SJCRH30 (cell line): ENCODE measurements at regions not wholly inside any gene's neighbourhood (a gene's known extent, or its start where the extent isn't known, plus 50 kb on each side); places are given as distances from the start of the nearest gene placed in this dataset.

ENCODE experiments used
- DNase-seq, 2 experiments: peaks; one replicate each; pipeline ENCODE4 v3.0.0-alpha.2; 2015 to 2020
- H3K27ac ChIP-seq: fragments of 250-450 bp; sonication (Bioruptor Pico); 2 replicates; pipeline ENCODE4 v1.5.1; 2020; ENCODE audit warnings: mild to moderate bottlenecking, moderate library complexity
- H3K27me3 ChIP-seq: fragments of 250-450 bp; sonication (Bioruptor Pico); 2 replicates; pipeline ENCODE4 v1.5.1; 2020; ENCODE audit warnings: mild to moderate bottlenecking, moderate library complexity
- H3K36me3 ChIP-seq: fragments of 250-450 bp; sonication (Bioruptor Pico); 2 replicates; pipeline ENCODE4 v1.5.1; 2020; ENCODE audit warnings: mild to moderate bottlenecking, moderate library complexity
- H3K4me1 ChIP-seq: fragments of 250-450 bp; sonication (Bioruptor Pico); 2 replicates; pipeline ENCODE4 v1.5.1; 2020; ENCODE audit warnings: mild to moderate bottlenecking, moderate library complexity
- H3K4me3 ChIP-seq: fragments of 250-450 bp; sonication (Bioruptor Pico); 2 replicates; pipeline ENCODE4 v1.5.1; 2020; ENCODE audit warnings: mild to moderate bottlenecking, moderate library complexity
- H3K9me3 ChIP-seq: fragments of 250-450 bp; sonication (Bioruptor Pico); replicated peaks from 2 replicates; pipeline ENCODE4 v1.5.1; 2020; ENCODE audit warnings: mild to moderate bottlenecking, moderate library complexity

DNA sequence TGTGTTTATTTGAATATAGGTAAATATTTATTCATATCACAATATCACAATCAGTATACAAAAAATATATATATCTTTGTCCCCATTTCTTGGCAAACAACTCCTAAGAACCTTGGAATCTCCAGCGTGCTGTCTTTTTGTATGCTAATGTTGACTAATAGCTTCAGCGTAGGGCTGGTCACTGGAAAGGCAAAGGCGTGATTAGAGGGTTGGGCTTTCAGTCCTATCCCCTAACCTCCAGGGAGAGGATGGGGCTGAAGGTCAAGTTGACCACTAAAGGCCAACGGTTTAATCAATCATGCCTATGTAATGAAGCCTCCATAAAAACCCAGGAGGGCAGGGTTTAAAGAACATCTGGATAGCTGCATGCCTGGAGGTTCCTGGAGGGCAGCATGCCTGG, 79.6 kb upstream of the BNC2 start:
- Histone ChIP-seq H3K27me3 (no peaks in the 10 kb centered on the region), H3K4me1 (no peaks in the 10 kb centered on the region), H3K9me3 (no peaks in the 10 kb centered on the region), H3K36me3 (no peaks in the 10 kb centered on the region), H3K27ac (no peak overlapping the region), H3K4me3 (no peak overlapping the region)
- no peak for DNase-seq

DNA sequence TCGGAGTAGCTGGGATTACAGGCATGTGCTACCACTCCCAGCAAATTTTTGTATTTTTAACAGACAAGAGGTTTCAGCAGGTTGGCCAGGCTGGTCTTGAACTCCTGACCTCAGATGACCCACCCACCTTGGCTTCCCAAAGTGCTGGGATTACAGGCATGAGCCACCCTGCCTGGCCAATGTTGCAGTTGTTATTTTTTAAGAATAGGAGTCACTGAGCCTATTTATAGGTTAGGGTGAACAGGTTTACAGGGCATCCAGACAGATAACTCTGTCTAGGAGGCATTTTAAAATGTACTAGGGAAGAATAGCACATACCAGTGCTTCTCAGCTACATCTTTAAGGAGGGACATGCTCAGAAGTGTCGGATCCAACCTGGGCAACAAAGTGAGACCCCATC, 60.1 kb upstream of the BNC2 start:
- H3K36me3 ChIP-seq: no peaks in the 10 kb centered on the region
- no peak overlapping the region for H3K4me3 ChIP-seq

DNA sequence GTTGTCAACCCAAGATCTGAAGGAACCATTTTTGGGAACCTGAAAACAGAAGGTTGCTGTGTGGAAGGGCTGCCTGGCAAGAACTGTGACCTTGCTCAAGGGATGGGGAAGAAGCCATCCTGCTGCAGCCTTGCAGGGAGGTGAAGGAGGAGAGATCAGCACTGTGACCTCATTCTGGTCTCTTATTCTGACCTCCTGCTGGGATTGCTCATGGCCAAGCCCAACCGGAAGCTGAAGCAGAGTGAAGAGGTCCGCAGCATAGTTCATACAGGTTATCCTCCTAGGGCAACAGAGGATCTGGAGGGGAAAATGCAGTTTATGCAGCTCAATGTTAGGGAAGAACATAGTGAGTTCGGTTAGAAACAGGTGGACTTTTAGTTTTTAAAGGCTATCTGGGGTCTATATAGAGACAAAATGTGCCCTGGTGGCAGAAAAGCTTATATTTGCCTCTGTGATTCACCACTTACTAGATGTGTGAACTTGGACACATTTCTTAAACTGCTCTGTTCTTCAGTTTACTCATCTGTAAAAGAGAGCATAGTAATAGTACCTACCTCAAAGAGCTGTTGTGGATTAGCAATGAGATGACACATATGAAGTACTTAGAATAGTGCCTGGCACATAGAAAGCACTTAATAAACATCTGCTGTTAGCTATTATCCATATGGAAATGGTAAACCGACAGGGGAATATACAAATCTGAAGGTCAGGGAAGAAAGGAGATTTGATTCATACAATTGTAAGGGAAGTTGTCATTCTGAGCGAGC, 57.9 kb upstream of the BNC2 start:
- no peaks in the 10 kb centered on the region for H3K9me3 ChIP-seq
- no peak for DNase-seq
- H3K4me1 ChIP-seq: no peaks in the 10 kb centered on the region
- no peaks in the 10 kb centered on the region for H3K27me3 ChIP-seq
- no peak overlapping the region for H3K4me3 ChIP-seq
- no peak overlapping the region for H3K27ac ChIP-seq
- H3K36me3 ChIP-seq: no peaks in the 10 kb centered on the region

More for the DNA sequence above, 60.1 kb upstream of the BNC2 start:
- no peak for DNase-seq
- Histone ChIP-seq H3K27me3 (no peaks in the 10 kb centered on the region), H3K9me3 (no peaks in the 10 kb centered on the region), H3K4me1 (no peaks in the 10 kb centered on the region), H3K27ac (no peak overlapping the region)

DNA sequence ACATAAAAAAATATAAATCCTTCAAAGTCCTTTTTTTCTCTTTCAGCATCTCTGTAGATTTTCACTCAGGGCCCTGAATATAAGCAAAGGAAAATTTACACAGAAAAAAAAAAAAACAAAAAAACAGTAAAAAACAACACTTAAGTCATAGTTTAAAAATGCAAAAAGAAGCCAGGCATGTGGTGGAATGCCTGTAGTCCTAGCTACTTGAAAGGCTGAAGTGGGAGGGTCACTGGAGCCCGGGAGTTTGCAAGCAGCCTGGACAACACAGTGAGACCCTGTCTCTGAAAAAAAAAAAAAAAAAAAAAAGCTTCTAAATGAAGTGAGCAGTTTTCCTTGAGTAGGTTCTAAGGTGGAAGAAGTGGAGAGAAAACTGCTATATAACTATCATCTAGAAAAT, 55.0 kb upstream of the BNC2 start:
- H3K4me1 ChIP-seq: no peaks in the 10 kb centered on the region

DNA sequence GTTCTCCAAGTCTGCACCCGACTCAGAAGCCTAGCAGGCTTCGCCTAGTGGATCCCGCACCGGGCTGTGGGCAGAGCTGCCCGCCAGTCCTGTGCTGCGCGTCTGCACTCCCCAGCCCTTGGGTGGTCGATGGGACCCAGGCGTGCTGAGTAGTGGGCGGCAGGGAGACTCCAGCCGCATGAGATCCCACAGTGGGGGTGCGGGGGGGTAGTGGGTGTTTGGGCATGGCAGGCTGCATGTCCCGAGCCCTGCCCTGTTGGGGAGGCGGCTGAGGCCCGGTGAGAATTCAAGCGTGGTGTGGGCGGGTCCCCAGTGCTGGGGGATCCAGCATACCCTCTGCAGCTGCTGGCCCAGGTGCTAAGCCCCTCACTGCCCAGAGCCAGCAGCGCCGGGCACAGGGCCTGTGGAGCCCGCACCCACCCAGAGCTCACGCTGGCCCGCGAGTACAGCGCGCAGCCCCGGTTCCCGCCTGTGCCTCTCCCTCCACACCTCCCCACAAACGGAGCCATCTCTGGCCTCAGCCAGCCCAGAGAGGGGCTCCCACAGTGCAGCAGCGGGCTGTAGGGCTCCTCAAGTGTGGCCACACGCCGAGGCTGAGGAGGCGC, 53.9 kb upstream of the BNC2 start:
- no peaks in the 10 kb centered on the region for H3K36me3 ChIP-seq
- H3K9me3 ChIP-seq: no peaks in the 10 kb centered on the region
- DNase-seq: no peak
- H3K27ac ChIP-seq: no peak overlapping the region
- H3K4me3 ChIP-seq: no peak overlapping the region
- no peaks in the 10 kb centered on the region for H3K4me1 ChIP-seq
- no peaks in the 10 kb centered on the region for H3K27me3 ChIP-seq

More for the DNA sequence above, 55.0 kb upstream of the BNC2 start:
- no peak overlapping the region for H3K27ac ChIP-seq
- no peaks in the 10 kb centered on the region for H3K27me3 ChIP-seq
- no peak for DNase-seq
- no peak overlapping the region for H3K4me3 ChIP-seq
- H3K9me3 ChIP-seq: no peaks in the 10 kb centered on the region
- no peaks in the 10 kb centered on the region for H3K36me3 ChIP-seq

DNA sequence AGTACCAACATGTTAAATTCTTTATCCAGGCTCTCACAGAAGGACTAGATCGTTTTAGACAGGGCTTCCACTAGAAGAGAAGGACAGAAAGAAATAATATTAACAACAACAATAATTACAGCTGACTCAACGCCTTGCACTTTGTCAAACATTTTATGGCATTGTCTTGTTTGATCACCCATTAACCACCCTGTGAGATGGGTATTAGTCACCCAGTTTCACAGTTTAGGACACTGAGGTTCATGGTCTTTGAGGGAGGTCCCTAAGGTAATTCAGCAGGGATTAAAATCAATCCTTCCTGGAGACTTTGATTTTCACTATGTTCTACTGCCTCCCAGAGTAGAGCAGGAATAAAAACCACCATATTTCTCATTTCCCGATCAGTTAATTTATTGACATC, 51.4 kb upstream of the BNC2 start:
- Histone ChIP-seq H3K4me1 (no peaks in the 10 kb centered on the region), H3K4me3 (no peak overlapping the region), H3K27me3 (no peaks in the 10 kb centered on the region), H3K9me3 (no peaks in the 10 kb centered on the region), H3K36me3 (no peaks in the 10 kb centered on the region), H3K27ac (no peak overlapping the region)
- no peak for DNase-seq
